Colonic mucosa (tissue), 4 donors: ENCODE measurements at regions not wholly inside any gene's neighbourhood (a gene's known extent, or its start where the extent isn't known, plus 50 kb on each side); places are given as distances from the start of the nearest gene placed in this dataset.

Experiments used
- DNase-seq: peaks from one replicate; pipeline ENCODE4 v3.0.0-alpha.2; 2020
- H3K27ac ChIP-seq: fragments of 200-600 bp; one replicate; pipeline ENCODE4 v1.8.0; 2021
- H3K27me3 ChIP-seq: fragments of 200-600 bp; one replicate; pipeline ENCODE4 v1.8.0; 2021
- H3K36me3 ChIP-seq: fragments of 200-600 bp; one replicate; pipeline ENCODE4 v1.8.0; 2021
- H3K4me1 ChIP-seq: fragments of 200-600 bp; one replicate; pipeline ENCODE4 v1.8.0; 2021; ENCODE audit warnings: mild to moderate bottlenecking
- H3K4me3 ChIP-seq: fragments of 200-600 bp; one replicate; pipeline ENCODE4 v1.8.0; 2021
- H3K9ac ChIP-seq, 2 donors: one replicate each; pipeline ENCODE4 v1.7.0; 2013; ENCODE audit warnings: control low read depth in 2 of 2, low read depth in 2 of 2, low read length in 2 of 2
- H3K9me3 ChIP-seq: fragments of 200-600 bp; one replicate; pipeline ENCODE4 v1.8.0; 2021
- intact Hi-C: fragments of 100-400 bp; cut with DNase I; formaldehyde crosslinking; loops from one replicate; pipeline ENCODE4 v1.14.1; 2022
- TF ChIP-seq, protein P1 (sequence below): fragments of 200-600 bp; IDR thresholded peaks from one replicate; pipeline ENCODE4 v1.8.0; 2022; ENCODE audit warnings: antibody characterized with exemption, mild to moderate bottlenecking
- donor health status: healthy.
- donor health status: DM: no; HTN: no; CAD: no.
- donor health status: DM: no; HTN: no; CAD: no.

DNA sequence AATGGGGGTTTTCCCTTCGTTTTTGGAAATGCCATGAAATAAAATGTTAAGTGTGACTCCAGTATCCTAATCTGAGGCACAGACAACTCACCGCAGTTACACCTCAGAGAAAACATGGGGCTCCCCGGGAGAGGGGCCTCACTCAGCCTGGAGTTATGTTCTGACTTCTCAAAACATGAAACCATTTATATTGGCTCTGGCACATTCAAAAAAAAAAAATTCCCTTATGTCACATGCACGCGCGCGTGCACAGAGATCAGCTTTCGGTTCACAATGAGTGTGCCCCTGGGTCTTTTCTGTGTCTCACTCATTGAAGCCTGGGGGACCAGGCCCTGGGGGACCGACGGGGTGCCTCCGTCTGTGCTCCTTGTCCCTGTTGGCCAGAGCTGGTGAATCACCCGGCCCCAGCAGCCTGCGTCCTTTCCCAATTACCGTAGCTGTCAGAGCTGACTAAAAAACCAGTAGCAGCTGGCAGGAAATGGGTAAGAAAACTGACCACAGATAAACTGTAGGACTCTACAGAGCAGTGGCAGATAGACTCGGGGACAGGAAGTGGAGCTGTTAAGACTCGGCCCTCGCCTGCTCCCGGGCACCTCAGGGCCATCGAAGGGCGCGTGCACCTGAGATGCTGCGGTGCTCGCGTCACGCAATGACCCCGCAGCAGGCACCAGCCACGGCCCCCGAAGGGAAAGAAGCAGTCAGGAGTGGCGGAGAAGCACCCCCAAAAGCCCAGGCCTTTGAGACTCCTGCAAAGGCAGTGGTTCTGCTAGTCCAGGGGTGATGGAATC, 138.3 kb upstream of the ID2 start:
- Histone ChIP-seq H3K4me3 (no peak overlapping the region), H3K4me1 (peaks cover 6% of the 10 kb centered on the region), H3K9ac (peak overlapping the region; percentile 21 to 52), H3K27ac (peak overlapping the region; percentile 58), H3K27me3 (no peaks in the 10 kb centered on the region), H3K36me3 (no peaks in the 10 kb centered on the region), H3K9me3 (no peaks in the 10 kb centered on the region)
- DNase-seq: peak; percentile 47
- TF ChIP-seq, protein P1, sequence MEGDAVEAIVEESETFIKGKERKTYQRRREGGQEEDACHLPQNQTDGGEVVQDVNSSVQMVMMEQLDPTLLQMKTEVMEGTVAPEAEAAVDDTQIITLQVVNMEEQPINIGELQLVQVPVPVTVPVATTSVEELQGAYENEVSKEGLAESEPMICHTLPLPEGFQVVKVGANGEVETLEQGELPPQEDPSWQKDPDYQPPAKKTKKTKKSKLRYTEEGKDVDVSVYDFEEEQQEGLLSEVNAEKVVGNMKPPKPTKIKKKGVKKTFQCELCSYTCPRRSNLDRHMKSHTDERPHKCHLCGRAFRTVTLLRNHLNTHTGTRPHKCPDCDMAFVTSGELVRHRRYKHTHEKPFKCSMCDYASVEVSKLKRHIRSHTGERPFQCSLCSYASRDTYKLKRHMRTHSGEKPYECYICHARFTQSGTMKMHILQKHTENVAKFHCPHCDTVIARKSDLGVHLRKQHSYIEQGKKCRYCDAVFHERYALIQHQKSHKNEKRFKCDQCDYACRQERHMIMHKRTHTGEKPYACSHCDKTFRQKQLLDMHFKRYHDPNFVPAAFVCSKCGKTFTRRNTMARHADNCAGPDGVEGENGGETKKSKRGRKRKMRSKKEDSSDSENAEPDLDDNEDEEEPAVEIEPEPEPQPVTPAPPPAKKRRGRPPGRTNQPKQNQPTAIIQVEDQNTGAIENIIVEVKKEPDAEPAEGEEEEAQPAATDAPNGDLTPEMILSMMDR: no peak
- intact Hi-C loops: no loop called here

DNA sequence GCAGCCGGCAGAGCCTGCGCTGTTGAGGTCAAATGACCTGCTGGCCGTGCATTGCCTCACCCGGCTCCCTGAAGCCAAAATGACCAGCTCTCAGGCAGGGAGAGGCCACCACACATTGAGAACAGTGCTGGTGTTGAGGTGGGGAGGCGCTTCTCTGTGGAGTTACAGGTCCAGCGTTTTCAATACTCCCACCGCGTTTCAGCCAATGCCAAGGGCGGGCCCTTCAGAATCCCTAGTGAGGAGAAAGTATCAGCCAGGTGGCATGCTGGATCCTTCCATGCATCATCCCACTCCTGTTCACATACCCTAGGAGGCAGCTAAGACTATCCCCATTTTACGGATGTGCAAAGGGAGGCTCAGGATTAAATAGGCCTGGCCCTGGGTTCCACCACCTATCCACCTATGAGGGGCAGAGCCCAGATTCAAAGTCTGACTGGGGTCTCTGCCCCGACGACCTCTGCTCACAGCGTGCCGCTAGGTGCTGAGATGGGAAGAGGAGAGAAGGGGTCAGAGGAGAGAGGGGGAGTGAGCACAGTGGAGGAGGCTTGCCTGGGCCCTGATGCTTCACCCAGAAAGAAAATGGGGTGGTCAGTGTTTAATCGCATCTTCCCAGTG, 137.6 kb upstream of the ID2 start:
- intact Hi-C loops: no loop called here
- H3K27ac ChIP-seq: peak overlapping the region; percentile 58
- peak overlapping the region; percentile 46 to 52 for H3K9ac ChIP-seq
- DNase-seq: no peak
- peaks cover 6% of the 10 kb centered on the region for H3K4me1 ChIP-seq
- no peaks in the 10 kb centered on the region for H3K36me3 ChIP-seq
- TF ChIP-seq, protein P1: no peak
- no peaks in the 10 kb centered on the region for H3K27me3 ChIP-seq
- H3K4me3 ChIP-seq: no peak overlapping the region
- no peaks in the 10 kb centered on the region for H3K9me3 ChIP-seq

DNA sequence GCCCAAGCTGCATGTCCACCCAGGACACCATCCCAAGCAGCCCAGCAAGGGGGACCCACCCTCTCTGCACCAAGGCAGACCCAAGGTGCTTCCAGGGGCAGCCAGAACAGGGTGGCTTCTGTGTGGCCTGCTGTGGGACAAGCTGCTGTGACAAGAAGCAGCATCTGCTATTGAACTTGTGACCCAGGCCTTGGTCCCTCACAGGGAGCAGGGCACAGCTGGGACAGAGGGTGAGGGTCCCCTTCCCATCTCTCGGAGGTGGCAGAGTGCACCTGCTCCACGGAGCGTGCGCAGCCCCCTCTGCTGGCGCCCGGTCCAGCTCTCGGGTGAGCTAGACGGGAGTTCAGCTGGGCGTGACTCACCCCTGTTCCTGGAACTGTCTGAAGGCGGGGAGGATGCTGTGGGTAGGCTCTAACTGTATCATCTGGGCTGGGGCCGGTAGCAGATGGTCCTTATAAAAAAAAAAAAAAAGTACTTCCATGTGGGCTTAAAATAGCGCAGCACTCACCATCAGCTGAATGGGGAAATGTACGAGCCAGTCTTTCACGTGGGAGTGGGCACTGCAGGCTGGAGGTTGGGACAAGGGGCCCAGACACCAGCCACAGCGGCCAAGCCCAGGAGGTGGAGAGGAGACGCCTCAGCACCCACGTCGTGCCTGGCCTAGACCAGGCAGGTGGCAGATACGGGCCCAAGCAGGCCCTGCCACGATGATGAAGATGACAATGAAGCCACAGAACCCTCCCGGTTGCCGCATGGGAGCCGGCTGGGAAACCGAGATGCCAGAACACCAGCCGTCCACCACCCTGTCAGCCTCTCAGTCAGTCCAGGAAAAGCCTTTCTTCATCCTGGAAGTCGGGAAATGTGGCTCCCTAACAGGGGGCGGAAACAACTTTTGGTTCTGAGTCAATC, 136.8 kb upstream of the ID2 start:
- TF ChIP-seq, protein P1: no peak
- no peak overlapping the region for H3K4me3 ChIP-seq
- no peaks in the 10 kb centered on the region for H3K27me3 ChIP-seq
- DNase-seq: peak; percentile 69
- H3K36me3 ChIP-seq: no peaks in the 10 kb centered on the region
- peak overlapping the region; percentile 10 for H3K27ac ChIP-seq
- H3K4me1 ChIP-seq: peaks cover 5% of the 10 kb centered on the region
- no peaks in the 10 kb centered on the region for H3K9me3 ChIP-seq
- H3K9ac ChIP-seq: peak overlapping the region; percentile 41 to 46
- intact Hi-C loops: no loop called here

DNA sequence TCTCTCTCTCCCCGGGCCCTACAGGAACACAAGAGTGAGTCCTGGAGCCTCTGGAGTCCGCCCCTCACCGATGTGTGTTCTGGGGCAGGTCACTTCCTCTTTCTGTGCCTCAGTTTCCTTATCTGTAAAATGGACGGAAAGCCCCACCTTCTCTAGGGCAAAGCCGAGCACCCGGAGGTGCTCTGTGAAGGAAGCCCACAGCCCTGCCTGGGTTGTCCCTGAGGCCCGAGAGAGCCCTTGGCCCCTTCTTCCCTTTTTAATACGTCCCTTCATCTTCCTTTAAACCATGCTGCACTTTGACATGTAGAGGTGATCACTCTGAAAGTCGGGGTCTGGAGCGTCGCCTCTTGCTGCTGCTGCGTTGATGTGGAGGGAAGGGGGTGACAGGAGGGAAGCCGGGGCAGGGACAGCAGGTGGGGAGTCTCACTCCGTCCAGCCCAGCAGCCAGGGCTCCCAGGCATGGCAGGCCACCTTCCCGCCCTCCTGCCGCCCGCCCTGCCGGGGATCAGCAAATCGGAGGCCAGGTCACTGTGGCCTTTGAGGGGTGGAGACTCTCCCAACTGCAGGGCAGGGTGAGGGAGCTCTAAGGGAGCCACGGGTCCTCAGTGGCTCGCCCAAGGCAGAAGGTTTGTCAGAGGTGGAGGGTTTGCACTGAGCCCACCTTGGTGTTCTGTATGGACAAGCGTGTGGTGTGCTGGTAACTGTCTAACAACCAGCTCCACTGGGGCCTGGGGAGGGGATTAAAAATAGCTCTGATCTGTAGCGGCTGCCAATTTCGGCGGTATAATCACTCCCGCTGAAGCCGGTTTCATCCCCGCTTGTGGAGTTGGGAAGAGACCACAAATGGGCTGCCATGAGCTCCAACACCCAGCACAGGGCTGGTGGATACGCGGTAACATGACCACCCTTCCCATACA, 135.9 kb upstream of the ID2 start:
- peak; percentile 20 for DNase-seq
- intact Hi-C loops: no loop called here
- no peaks in the 10 kb centered on the region for H3K4me1 ChIP-seq
- no peak overlapping the region for H3K9ac ChIP-seq
- TF ChIP-seq, protein P1: no peak
- no peak overlapping the region for H3K27ac ChIP-seq
- no peaks in the 10 kb centered on the region for H3K9me3 ChIP-seq
- no peak overlapping the region for H3K4me3 ChIP-seq
- no peaks in the 10 kb centered on the region for H3K27me3 ChIP-seq
- H3K36me3 ChIP-seq: no peaks in the 10 kb centered on the region
